Fibroblast of lung (primary cell): ENCODE measurements at regions not wholly inside any gene's neighbourhood (a gene's known extent, or its start where the extent isn't known, plus 50 kb on each side); places are given as distances from the start of the nearest gene placed in this dataset.

Source experiments
- EZH2 ChIP-seq: IDR thresholded peaks from 2 replicates; pipeline ENCODE4 v1.5.1; 2012; ENCODE audit warnings: low read length, control low read depth, mild to moderate bottlenecking; ENCODE audit errors: missing control alignments
- TF ChIP-seq, protein P1 (sequence below), 2 donors: IDR thresholded peaks in 1 of 2; conservative IDR thresholded peaks in 1 of 2; 1 replicate in 1 of 2; 2 replicates in 1 of 2; pipeline ENCODE4 v1.5.1; 2011 to 2012; ENCODE audit warnings: low read length in 2 of 2, control low read depth in 1 of 2, inconsistent platforms in 1 of 2, low read depth in 1 of 2, mild to moderate bottlenecking in 1 of 2

DNA sequence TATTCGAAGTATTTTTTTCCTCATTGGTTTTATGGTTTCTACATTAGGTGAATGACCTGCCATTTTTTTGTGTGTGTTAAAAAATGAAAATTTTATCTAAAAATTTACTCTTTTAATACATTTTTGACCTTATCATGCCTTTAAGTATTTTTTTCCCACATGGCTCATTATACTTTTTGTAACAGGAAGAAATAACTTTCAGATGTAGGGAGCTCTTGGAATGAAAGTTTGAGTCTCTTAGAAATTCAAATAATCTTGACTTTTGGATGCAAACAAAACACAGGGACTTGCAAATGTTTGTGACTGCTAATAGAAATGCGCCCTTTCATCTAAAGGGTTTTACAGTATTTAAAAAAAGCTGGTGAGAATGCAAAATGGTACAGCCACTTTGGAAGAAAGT lies 457.9 kb downstream of the KLF5 start:
- TF ChIP-seq EZH2: no peak
- TF ChIP-seq, protein P1, sequence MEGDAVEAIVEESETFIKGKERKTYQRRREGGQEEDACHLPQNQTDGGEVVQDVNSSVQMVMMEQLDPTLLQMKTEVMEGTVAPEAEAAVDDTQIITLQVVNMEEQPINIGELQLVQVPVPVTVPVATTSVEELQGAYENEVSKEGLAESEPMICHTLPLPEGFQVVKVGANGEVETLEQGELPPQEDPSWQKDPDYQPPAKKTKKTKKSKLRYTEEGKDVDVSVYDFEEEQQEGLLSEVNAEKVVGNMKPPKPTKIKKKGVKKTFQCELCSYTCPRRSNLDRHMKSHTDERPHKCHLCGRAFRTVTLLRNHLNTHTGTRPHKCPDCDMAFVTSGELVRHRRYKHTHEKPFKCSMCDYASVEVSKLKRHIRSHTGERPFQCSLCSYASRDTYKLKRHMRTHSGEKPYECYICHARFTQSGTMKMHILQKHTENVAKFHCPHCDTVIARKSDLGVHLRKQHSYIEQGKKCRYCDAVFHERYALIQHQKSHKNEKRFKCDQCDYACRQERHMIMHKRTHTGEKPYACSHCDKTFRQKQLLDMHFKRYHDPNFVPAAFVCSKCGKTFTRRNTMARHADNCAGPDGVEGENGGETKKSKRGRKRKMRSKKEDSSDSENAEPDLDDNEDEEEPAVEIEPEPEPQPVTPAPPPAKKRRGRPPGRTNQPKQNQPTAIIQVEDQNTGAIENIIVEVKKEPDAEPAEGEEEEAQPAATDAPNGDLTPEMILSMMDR (conservative IDR thresholded peaks at IDR 0.05 in 1 of 2, IDR thresholded peaks at IDR 0.05 in 1 of 2; ENCODE audit: low read depth in 1 of 2, low read length in 2 of 2): no peak
